Fibroblast of lung (primary cell): ENCODE measurements at regions not wholly inside any gene's neighbourhood (a gene's known extent, or its start where the extent isn't known, plus 50 kb on each side); places are given as distances from the start of the nearest gene placed in this dataset.

Experiments used
- CTCF ChIP-seq, 2 donors: IDR thresholded peaks in 1 of 2; conservative IDR thresholded peaks in 1 of 2; 1 replicate in 1 of 2; 2 replicates in 1 of 2; pipeline ENCODE4 v1.5.1; 2011 to 2012; ENCODE audit warnings: low read length in 2 of 2, control low read depth in 1 of 2, inconsistent platforms in 1 of 2, low read depth in 1 of 2, mild to moderate bottlenecking in 1 of 2
- EZH2 ChIP-seq: IDR thresholded peaks from 2 replicates; pipeline ENCODE4 v1.5.1; 2012; ENCODE audit warnings: low read length, control low read depth, mild to moderate bottlenecking; ENCODE audit errors: missing control alignments

GRCh38 chr1:79226963-79227362, 220.4 kb upstream of the ADGRL4 start:
- TF ChIP-seq CTCF (conservative IDR thresholded peaks at IDR 0.05 in 1 of 2, IDR thresholded peaks at IDR 0.05 in 1 of 2; ENCODE audit: low read depth in 1 of 2, low read length in 2 of 2) (no peak), EZH2 (no peak)
